ENCODE measurements at regions not wholly inside any gene's neighbourhood (a gene's known extent, or its start where the extent isn't known, plus 50 kb on each side); places are given as distances from the start of the nearest gene placed in this dataset.

GRCh38 chr4:100086766-100087431 is 103.4 kb downstream of the DDIT4L start:
- TF ChIP-seq, protein P1, sequence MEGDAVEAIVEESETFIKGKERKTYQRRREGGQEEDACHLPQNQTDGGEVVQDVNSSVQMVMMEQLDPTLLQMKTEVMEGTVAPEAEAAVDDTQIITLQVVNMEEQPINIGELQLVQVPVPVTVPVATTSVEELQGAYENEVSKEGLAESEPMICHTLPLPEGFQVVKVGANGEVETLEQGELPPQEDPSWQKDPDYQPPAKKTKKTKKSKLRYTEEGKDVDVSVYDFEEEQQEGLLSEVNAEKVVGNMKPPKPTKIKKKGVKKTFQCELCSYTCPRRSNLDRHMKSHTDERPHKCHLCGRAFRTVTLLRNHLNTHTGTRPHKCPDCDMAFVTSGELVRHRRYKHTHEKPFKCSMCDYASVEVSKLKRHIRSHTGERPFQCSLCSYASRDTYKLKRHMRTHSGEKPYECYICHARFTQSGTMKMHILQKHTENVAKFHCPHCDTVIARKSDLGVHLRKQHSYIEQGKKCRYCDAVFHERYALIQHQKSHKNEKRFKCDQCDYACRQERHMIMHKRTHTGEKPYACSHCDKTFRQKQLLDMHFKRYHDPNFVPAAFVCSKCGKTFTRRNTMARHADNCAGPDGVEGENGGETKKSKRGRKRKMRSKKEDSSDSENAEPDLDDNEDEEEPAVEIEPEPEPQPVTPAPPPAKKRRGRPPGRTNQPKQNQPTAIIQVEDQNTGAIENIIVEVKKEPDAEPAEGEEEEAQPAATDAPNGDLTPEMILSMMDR (conservative IDR thresholded peaks at IDR 0.05; ENCODE audit: low read depth, low read length): no peak
- TF ChIP-seq EZH2 (IDR thresholded peaks at IDR 0.05; ENCODE audit: borderline replicate concordance, low read depth, low read length, poor library complexity, severe bottlenecking): no peak

Measured in A673 (cell line).